ENCODE measurements at regions not wholly inside any gene's neighbourhood (a gene's known extent, or its start where the extent isn't known, plus 50 kb on each side); places are given as distances from the start of the nearest gene placed in this dataset.
"Not testable (repeated sequence)": the region's sequence is repeated elsewhere in the genome, so short reads cannot be mapped to it uniquely, and the experiment has no call there.

GRCh38 chr4:157679326-157679725, 458.8 kb downstream of the GRIA2 start:
- DNase-seq (ENCODE audit: low read depth in 2 of 2), result not testable (repeated sequence)

GRCh38 chr4:157678478-157678877, 457.9 kb downstream of the GRIA2 start:
- DNase-seq (ENCODE audit: low read depth in 2 of 2), result no peak

- DNase-seq (ENCODE audit: low read depth in 2 of 2), result no peak
Measured at GRCh38 chr4:157674699-157675098, 454.2 kb downstream of the GRIA2 start.

GRCh38 chr4:157667836-157668235, 447.3 kb downstream of the GRIA2 start:
- DNase-seq (ENCODE audit: low read depth in 2 of 2), result no peak

DNA sequence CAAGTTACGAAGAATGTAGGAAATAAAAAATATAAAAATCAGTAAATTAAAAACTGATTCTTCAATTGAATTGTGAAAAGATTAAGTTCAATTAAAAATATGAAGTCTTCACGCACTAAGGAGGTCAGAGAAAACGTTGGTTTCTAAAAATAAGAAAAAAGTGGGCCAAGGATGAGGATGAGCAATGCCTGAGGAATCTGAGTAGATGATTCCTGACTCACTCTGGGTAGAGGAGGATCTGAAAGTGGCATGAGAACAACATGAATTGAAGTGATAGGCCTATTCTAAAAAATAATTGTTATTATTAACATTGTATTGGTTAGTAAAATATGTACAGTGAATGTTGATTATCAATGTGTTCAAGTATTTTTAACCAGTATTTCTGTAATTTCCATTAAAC, 444.2 kb downstream of the GRIA2 start:
- no peak for DNase-seq (ENCODE audit: low read depth in 2 of 2)

- no peak for DNase-seq (ENCODE audit: low read depth in 2 of 2)
Measured at GRCh38 chr4:157655096-157655809, 434.7 kb downstream of the GRIA2 start.

DNA sequence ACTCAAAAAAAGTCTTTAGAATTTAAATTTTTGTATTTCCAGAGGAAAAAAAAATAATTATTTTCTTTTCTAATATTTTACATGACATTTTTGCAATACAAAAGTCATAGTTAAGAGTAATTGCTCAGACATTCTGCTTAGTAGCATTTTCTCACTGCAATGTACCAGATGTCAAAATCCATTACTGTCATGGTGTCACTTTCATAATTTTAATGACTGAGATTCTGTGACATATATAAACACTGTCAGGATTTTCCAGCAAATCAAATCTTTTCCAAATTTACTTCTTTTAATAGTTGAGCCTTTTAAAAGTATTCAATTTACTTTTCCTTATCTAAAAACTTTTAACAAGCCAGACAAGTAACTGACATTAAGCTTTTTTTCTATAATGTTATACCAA, 422.7 kb downstream of the GRIA2 start:
- no peak for DNase-seq (ENCODE audit: low read depth in 2 of 2)

GRCh38 chr4:157634057-157634456, 413.5 kb downstream of the GRIA2 start:
- no peak for DNase-seq (ENCODE audit: low read depth in 2 of 2)

DNA sequence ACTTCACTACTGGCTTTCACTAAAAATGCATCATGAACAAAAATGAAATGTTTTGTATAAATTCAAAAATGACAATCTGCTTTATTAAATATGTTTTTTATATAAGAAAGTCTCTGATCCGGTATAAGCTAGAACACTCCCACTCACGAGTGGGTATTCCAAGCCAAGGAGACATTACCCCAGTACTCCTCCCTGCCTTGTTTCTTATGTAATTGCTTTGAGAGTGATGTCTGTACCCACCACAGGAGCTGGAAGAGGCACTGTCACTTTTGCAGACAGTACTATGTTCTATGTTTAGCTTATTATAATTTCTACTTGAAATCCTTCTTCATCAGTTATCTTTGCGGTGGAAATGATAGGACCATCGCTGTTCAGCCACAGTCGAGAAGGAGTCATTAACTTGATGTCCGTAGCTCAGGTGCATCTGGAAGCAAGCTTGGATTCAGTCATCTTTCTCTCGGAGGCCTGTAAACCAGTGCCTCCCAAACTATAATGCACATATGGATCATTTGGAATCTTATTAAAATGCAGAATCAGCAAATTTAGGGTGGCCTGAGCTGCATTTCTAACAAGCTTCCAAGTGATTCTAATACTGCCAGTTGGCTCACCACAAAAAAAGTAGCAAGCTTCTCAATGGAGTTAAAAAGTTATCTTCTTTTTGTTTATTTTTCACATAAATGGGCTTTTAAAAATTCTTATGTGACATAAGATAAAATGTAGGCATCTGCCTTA, 396.4 kb downstream of the GRIA2 start:
- DNase-seq (ENCODE audit: low read depth in 2 of 2), result no peak

DNA sequence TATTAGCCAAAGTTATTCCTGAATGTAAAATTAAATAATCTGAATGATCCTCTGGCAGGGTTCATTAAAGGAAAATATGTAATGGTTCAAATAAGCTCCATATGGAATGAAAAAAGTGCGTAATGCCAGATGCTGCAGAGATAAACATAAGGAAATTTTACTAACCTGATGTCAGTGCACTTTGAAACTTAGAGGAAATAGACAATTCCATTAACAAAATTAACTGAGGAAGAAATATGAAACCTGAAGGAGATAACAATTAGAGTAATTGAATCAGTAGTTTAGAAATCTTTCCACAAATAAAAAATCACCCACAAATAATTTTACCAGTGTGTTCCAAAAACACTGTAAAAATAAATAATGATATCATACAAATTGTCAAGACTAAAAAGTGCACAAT, 387.5 kb downstream of the GRIA2 start:
- DNase-seq (ENCODE audit: low read depth in 2 of 2), result no peak

DNA sequence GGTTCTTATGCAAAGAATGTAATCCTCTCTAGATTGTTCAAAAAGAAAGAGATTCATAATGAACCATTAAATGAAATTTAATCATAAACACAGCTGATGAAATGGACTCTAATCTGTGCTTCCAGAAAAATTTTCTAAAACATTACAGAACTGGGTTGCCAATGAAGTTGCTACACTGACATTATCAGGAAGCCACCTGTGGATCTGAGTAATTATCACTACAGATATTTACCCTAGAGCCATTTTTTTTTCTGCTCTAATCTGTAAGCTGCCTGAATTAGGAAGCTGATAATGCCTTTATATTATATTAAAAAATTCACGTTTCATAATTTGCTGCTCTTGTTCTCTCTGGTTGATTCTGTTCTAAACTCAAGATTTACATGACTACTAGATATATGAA, 380.1 kb downstream of the GRIA2 start:
- no peak for DNase-seq (ENCODE audit: low read depth in 2 of 2)

GRCh38 chr4:157591245-157591644, 370.7 kb downstream of the GRIA2 start:
- no peak for DNase-seq (ENCODE audit: low read depth in 2 of 2)

DNA sequence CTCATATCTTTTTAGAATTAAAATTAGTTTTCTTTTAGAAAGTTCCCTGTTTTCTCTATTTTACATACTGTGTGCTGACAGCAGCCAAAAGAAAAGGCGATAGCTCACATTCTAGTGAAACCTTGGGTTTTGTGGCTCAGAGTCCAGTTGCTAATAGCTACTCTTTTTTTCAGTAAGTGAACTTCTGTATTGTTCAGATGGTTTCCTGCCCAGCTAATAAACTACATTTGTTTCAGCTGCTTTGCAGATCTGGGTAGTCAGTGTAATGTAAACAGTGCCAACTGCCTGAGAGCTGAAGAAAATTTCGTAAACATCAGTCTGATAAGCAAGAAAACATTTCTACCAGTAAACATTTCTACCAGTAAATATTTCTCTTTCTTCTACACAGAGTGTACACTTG, 370.2 kb downstream of the GRIA2 start:
- no peak for DNase-seq (ENCODE audit: low read depth in 2 of 2)

- DNase-seq (ENCODE audit: low read depth in 2 of 2), result no peak
Measured at GRCh38 chr4:157587681-157588423, 367.3 kb downstream of the GRIA2 start.

- no peak for DNase-seq (ENCODE audit: low read depth in 2 of 2)
Measured at GRCh38 chr4:157582141-157582540, 361.6 kb downstream of the GRIA2 start.

- DNase-seq (ENCODE audit: low read depth in 2 of 2), result no peak
Measured at GRCh38 chr4:157576671-157577217, 356.2 kb downstream of the GRIA2 start.

- no peak for DNase-seq (ENCODE audit: low read depth in 2 of 2)
Measured at GRCh38 chr4:157575339-157575738, 354.8 kb downstream of the GRIA2 start.

GRCh38 chr4:157574606-157575005, 354.1 kb downstream of the GRIA2 start:
- no peak for DNase-seq (ENCODE audit: low read depth in 2 of 2)

DNA sequence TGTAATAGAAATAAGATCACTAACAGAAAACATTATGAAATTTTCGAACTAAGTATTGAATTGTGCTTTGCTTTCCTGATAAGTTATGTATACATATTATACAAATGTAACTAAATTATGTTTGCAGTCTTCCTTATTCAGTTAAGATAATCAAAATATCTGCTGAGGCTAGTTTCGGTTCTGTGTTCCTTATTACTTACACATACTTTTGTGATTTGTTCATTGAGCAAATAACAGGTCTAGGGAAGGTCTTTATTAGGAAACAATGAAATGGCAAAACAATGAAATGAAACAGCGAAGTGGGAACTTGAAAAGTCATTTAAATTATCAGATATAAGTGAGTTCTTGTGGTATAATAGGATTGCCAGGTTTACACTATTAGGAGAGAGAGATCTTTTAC, 352.4 kb downstream of the GRIA2 start:
- no peak for DNase-seq (ENCODE audit: low read depth in 2 of 2)

DNA sequence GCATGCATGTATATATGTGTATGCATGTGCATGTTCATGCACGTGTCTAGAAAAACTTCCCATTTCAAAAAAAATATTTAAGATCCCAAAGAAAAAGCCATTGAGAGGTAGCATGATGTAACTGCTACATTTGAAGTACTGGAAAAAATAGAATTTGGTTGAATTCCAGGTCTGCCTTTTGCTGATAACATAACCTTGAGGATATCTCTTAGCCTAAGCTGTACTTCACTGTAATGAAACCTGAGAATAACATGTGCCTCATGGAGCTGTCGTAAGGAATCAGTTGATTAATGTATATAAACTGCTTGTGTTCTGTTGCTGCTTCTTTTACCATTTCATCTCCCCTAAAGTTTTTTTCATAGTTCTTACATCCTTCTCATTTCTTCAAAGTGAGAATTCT, 351.8 kb downstream of the GRIA2 start:
- DNase-seq (ENCODE audit: low read depth in 2 of 2), result no peak

DNA sequence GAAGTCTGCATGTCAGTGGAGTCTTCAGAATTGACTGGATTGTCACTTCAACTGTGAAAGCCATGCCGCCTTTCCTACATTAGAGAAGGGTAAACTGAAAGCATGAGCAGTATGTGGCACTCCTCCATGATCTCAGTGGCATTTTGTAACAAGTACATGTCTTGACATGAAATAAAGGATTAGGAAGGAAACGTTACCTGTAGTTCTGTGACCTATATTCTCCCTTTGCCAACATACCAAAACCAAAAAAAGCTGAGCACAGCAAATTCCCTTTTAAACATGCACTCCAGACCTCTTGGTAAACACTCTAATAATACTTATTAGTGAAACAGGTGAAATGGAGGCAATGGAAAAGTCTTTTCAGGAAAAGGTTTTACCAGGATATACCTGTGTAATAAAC, 344.2 kb downstream of the GRIA2 start:
- no peak for DNase-seq (ENCODE audit: low read depth in 2 of 2)

- no peak for DNase-seq (ENCODE audit: low read depth in 2 of 2)
Measured at GRCh38 chr4:157564218-157564617, 343.7 kb downstream of the GRIA2 start.
